ENCODE measurements at regions not wholly inside any gene's neighbourhood (a gene's known extent, or its start where the extent isn't known, plus 50 kb on each side); places are given as distances from the start of the nearest gene placed in this dataset.

DNA sequence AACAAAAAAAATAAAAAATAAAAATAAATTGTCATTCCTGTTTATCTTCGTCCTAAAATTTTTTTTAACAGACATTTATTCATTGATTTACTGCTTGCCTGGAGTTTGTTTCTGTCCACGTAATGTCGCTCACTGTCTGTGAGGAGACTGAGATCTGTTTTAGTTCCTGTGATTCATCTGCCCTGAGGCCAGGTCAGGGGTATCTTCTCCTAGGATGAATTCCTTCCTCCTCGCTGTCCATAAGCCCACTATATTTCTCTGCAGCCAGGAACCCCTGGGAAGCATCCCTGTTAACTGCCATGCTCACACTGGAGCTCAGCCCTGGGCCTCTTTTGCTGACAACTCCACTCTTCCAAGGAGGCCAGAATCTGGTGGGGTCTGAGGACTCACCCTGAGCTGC lies 682.0 kb downstream of the MTRR start:
- H3K9me3 Mint-ChIP-seq: no peaks in the 10 kb centered on the region

DNA sequence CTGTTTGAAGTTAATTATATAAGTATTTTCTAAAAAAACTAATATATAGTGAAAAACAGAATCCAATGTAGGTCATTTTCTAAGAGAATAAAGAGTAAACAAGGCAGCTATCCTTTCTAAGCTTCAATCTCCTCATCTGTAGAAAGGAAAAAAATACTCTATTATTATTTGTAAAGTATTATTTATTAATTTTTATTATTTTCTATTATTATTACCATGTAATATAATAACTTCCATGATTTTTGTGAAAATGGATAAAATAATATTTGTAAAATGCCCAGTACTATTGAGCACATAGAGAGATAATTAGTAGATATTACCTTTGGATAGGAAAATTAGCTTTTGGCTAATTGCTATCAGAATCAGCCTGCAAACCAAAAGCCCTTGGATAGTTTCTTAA lies 684.4 kb downstream of the MTRR start:
- H2AFZ ChIP-seq (replicated peaks): no peak overlapping the region
- H3K27me3 Mint-ChIP-seq (ENCODE audit: insufficient read depth, low read depth): peaks cover 2% of the 10 kb centered on the region
- no peaks in the 10 kb centered on the region for H3K79me2 ChIP-seq (ENCODE audit: low read depth)
- H3K27ac Mint-ChIP-seq: no peak overlapping the region
- no peaks in the 10 kb centered on the region for H3K36me3 ChIP-seq
- no peak overlapping the region for H3K4me3 ChIP-seq
- no peaks in the 10 kb centered on the region for H3K4me1 ChIP-seq
- H3K4me1 Mint-ChIP-seq: no peaks in the 10 kb centered on the region
- H3K9ac ChIP-seq: no peak overlapping the region
- H3K27ac ChIP-seq: no peak overlapping the region
- no peak for DNase-seq (ENCODE audit: low spot score)
- no peaks in the 10 kb centered on the region for H3F3A ChIP-seq (ENCODE audit: low read depth)
- no peaks in the 10 kb centered on the region for H3K9me3 ChIP-seq (ENCODE audit: low read depth)
- TF ChIP-seq EZH2 (IDR thresholded peaks at IDR 0.05): no peak
- no peaks in the 10 kb centered on the region for H4K20me1 ChIP-seq (ENCODE audit: low read depth)
- no peaks in the 10 kb centered on the region for H3K27me3 ChIP-seq
- H3K4me3 Mint-ChIP-seq: no peak overlapping the region
- no peaks in the 10 kb centered on the region for H3K36me3 Mint-ChIP-seq
- H3K9me3 Mint-ChIP-seq: peaks cover 2% of the 10 kb centered on the region
- H3K4me2 ChIP-seq: no peak overlapping the region

More for the DNA sequence above, 682.0 kb downstream of the MTRR start:
- no peaks in the 10 kb centered on the region for H4K20me1 ChIP-seq (ENCODE audit: low read depth)
- H3K36me3 ChIP-seq: no peaks in the 10 kb centered on the region
- no peak overlapping the region for H3K27ac ChIP-seq
- Mint-ChIP-seq H3K36me3 (no peaks in the 10 kb centered on the region), H3K27ac (no peak overlapping the region), H3K4me3 (no peak overlapping the region), H3K27me3 (ENCODE audit: insufficient read depth, low read depth) (peaks cover 2% of the 10 kb centered on the region), H3K4me1 (no peaks in the 10 kb centered on the region)
- no peak overlapping the region for H2AFZ ChIP-seq (replicated peaks)
- H3K79me2 ChIP-seq (ENCODE audit: low read depth): no peaks in the 10 kb centered on the region
- H3K9me3 ChIP-seq (ENCODE audit: low read depth): no peaks in the 10 kb centered on the region
- no peaks in the 10 kb centered on the region for H3F3A ChIP-seq (ENCODE audit: low read depth)
- TF ChIP-seq EZH2phosphoT487 (IDR thresholded peaks at IDR 0.05): no peak
- TF ChIP-seq, protein P1, sequence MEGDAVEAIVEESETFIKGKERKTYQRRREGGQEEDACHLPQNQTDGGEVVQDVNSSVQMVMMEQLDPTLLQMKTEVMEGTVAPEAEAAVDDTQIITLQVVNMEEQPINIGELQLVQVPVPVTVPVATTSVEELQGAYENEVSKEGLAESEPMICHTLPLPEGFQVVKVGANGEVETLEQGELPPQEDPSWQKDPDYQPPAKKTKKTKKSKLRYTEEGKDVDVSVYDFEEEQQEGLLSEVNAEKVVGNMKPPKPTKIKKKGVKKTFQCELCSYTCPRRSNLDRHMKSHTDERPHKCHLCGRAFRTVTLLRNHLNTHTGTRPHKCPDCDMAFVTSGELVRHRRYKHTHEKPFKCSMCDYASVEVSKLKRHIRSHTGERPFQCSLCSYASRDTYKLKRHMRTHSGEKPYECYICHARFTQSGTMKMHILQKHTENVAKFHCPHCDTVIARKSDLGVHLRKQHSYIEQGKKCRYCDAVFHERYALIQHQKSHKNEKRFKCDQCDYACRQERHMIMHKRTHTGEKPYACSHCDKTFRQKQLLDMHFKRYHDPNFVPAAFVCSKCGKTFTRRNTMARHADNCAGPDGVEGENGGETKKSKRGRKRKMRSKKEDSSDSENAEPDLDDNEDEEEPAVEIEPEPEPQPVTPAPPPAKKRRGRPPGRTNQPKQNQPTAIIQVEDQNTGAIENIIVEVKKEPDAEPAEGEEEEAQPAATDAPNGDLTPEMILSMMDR (IDR thresholded peaks at IDR 0.05): no peak
- no peak for TF ChIP-seq EZH2 (IDR thresholded peaks at IDR 0.05)
- H3K9ac ChIP-seq: no peak overlapping the region
- no peaks in the 10 kb centered on the region for H3K27me3 ChIP-seq
- no peak overlapping the region for H3K4me2 ChIP-seq
- H3K4me1 ChIP-seq: no peaks in the 10 kb centered on the region
- DNase-seq (ENCODE audit: low spot score): no peak
- no peak overlapping the region for H3K4me3 ChIP-seq

DNA sequence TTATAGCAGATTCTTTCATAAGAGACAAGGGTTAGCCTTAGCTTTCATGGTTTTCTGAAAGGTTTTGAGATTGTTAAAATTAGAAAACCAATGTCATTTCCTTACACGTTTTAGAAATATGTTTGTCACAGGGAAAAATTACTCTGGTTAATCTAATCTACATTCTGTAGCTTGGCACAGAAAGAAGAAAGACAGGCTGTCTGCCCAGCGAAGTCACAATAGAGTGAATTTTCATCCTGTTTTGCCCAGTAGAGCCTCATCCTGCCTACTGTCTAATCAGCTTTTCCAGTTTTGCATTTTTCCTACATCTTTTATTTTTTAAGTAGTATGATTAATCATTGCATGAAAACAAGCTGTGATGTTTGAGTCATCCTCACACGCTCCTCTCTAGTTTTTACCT lies 688.8 kb downstream of the MTRR start:
- no peaks in the 10 kb centered on the region for H3K27me3 Mint-ChIP-seq (ENCODE audit: insufficient read depth, low read depth)
- H3K27ac Mint-ChIP-seq: no peak overlapping the region
- no peaks in the 10 kb centered on the region for H3K27me3 ChIP-seq
- no peak overlapping the region for H3K9ac ChIP-seq
- no peak overlapping the region for H3K4me2 ChIP-seq
- no peaks in the 10 kb centered on the region for H3K9me3 ChIP-seq (ENCODE audit: low read depth)
- H2AFZ ChIP-seq (replicated peaks): no peak overlapping the region
- H3K36me3 ChIP-seq: no peaks in the 10 kb centered on the region
- no peak overlapping the region for H3K27ac ChIP-seq
- no peak for DNase-seq (ENCODE audit: low spot score)
- H3K79me2 ChIP-seq (ENCODE audit: low read depth): no peaks in the 10 kb centered on the region
- no peak overlapping the region for H3K4me3 ChIP-seq
- H3K4me3 Mint-ChIP-seq: no peak overlapping the region
- H3K4me1 Mint-ChIP-seq: no peaks in the 10 kb centered on the region
- H4K20me1 ChIP-seq (ENCODE audit: low read depth): no peaks in the 10 kb centered on the region
- no peaks in the 10 kb centered on the region for H3K36me3 Mint-ChIP-seq
- TF ChIP-seq, protein P1 (IDR thresholded peaks at IDR 0.05): no peak
- TF ChIP-seq EZH2 (IDR thresholded peaks at IDR 0.05) (no peak), EZH2phosphoT487 (IDR thresholded peaks at IDR 0.05) (no peak)
- no peaks in the 10 kb centered on the region for H3K4me1 ChIP-seq
- peaks cover 2% of the 10 kb centered on the region for H3K9me3 Mint-ChIP-seq
- H3F3A ChIP-seq (ENCODE audit: low read depth): no peaks in the 10 kb centered on the region

DNA sequence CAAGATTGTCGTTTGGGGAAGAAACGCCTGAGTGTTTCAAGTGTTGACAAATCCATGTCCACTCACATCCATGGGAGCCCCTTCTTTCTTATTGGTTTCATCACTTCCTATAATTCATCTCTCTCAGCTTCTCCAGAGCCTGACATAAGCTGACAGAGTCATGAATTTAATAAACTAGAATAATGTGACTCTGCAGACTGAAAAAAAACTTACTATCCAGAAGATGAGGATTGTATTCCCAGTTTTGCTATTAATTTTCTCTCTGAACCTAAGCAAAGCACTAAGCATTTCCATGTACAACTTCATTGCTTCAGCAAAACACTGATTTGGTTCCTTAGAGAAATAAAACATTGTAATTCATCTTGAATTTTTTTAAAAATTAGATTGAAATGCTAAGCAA lies 691.8 kb downstream of the MTRR start:
- H3F3A ChIP-seq (ENCODE audit: low read depth): no peaks in the 10 kb centered on the region
- H3K27ac Mint-ChIP-seq: no peak overlapping the region
- H3K4me1 Mint-ChIP-seq: no peaks in the 10 kb centered on the region

More for the DNA sequence above, 691.8 kb downstream of the MTRR start:
- no peak overlapping the region for H2AFZ ChIP-seq (replicated peaks)
- DNase-seq (ENCODE audit: low spot score): no peak
- H3K4me1 ChIP-seq: no peaks in the 10 kb centered on the region
- Mint-ChIP-seq H3K4me3 (no peak overlapping the region), H3K27me3 (ENCODE audit: insufficient read depth, low read depth) (no peaks in the 10 kb centered on the region), H3K36me3 (no peaks in the 10 kb centered on the region), H3K9me3 (peaks cover 2% of the 10 kb centered on the region)
- no peaks in the 10 kb centered on the region for H3K9me3 ChIP-seq (ENCODE audit: low read depth)
- H3K9ac ChIP-seq: no peak overlapping the region
- no peaks in the 10 kb centered on the region for H3K79me2 ChIP-seq (ENCODE audit: low read depth)
- H3K27ac ChIP-seq: no peak overlapping the region
- H4K20me1 ChIP-seq (ENCODE audit: low read depth): no peaks in the 10 kb centered on the region
- no peak overlapping the region for H3K4me2 ChIP-seq
- TF ChIP-seq EZH2phosphoT487 (IDR thresholded peaks at IDR 0.05): no peak
- TF ChIP-seq EZH2 (IDR thresholded peaks at IDR 0.05): no peak
- TF ChIP-seq, protein P1 (IDR thresholded peaks at IDR 0.05): no peak
- H3K27me3 ChIP-seq: no peaks in the 10 kb centered on the region
- no peak overlapping the region for H3K4me3 ChIP-seq
- H3K36me3 ChIP-seq: no peaks in the 10 kb centered on the region
